HEK293 (cell line): ENCODE measurements at regions not wholly inside any gene's neighbourhood (a gene's known extent, or its start where the extent isn't known, plus 50 kb on each side); places are given as distances from the start of the nearest gene placed in this dataset.

Experiments
- CTCF ChIA-PET: fragments of 350-600 bp; formaldehyde crosslinking; extraction: SDS; loops from one replicate; lab custom pipeline; 2021; ENCODE audit warnings: antibody characterized with exemption; lab: Yijun Ruan, JAX
- POLR2A ChIA-PET: fragments of 300-600 bp; formaldehyde crosslinking; extraction: SDS; loops from one replicate; lab custom pipeline; 2020; ENCODE audit warnings: antibody characterized with exemption, inconsistent platforms; lab: Yijun Ruan, JAX
- H3K27ac ChIP-seq: fragments of 200-500 bp; sonication (Bioruptor generic); 2 replicates; pipeline ENCODE4 v1.5.1; 2014; ENCODE audit warnings: low read depth, low read length, control low read depth, inconsistent platforms; ENCODE audit errors: extremely low read depth
- H3K36me3 ChIP-seq, 2 experiments: fragments of 200-500 bp in 1 of 2; sonication (Bioruptor generic) in 1 of 2; 1 replicate in 1 of 2; 2 replicates in 1 of 2; pipeline ENCODE4 v1.5.1; 2014 to 2017; ENCODE audit warnings: inconsistent platforms in 2 of 2, low read length in 2 of 2; ENCODE audit not compliant: control insufficient read depth in 2 of 2, insufficient read depth in 1 of 2
- H3K4me1 ChIP-seq: fragments of 200-500 bp; sonication (Bioruptor generic); 2 replicates; pipeline ENCODE4 v1.5.1; 2014; ENCODE audit warnings: mild to moderate bottlenecking, low read length, inconsistent platforms; ENCODE audit not compliant: control insufficient read depth, insufficient read depth
- H3K4me3 ChIP-seq: 2 replicates; pipeline ENCODE4 v1.5.1; 2011; ENCODE audit warnings: low read depth, mild to moderate bottlenecking, control low read depth, low read length, moderate library complexity
- H3K9me3 ChIP-seq: fragments of 200-500 bp; sonication (Bioruptor generic); 2 replicates; pipeline ENCODE4 v1.5.1; 2014; ENCODE audit warnings: low read depth, low read length, inconsistent platforms; ENCODE audit not compliant: control insufficient read depth, insufficient read depth
- ATF2 ChIP-seq: fragments of 450-650 bp; formaldehyde crosslinking; IDR thresholded peaks from 2 replicates; pipeline ENCODE4 v1.5.1; 2016; ENCODE audit warnings: missing biosample characterization, missing genetic modification characterization, low read depth
- BCL6B ChIP-seq: fragments of 450-650 bp; formaldehyde crosslinking; IDR thresholded peaks from 2 replicates; pipeline ENCODE4 v1.5.1; 2017; ENCODE audit warnings: missing biosample characterization, missing genetic modification characterization
- KLF1 ChIP-seq: fragments of 450-650 bp; formaldehyde crosslinking; IDR thresholded peaks from 2 replicates; pipeline ENCODE4 v1.5.1; 2016; ENCODE audit warnings: missing biosample characterization, missing genetic modification characterization
- MEIS1 ChIP-seq: sonication (generic); formaldehyde crosslinking; IDR thresholded peaks from 2 replicates; pipeline ENCODE4 v1.8.1; 2022; ENCODE audit warnings: missing genetic modification reagents, mild to moderate bottlenecking, borderline replicate concordance
- RBAK ChIP-seq: fragments of 450-650 bp; formaldehyde crosslinking; IDR thresholded peaks from 2 replicates; pipeline ENCODE4 v1.5.1; 2016; ENCODE audit warnings: missing biosample characterization, missing genetic modification characterization
- SP3 ChIP-seq: fragments of 450-650 bp; formaldehyde crosslinking; IDR thresholded peaks from 2 replicates; pipeline ENCODE4 v1.5.1; 2016; ENCODE audit warnings: missing biosample characterization, missing genetic modification characterization
- WT1 ChIP-seq: fragments of 450-650 bp; formaldehyde crosslinking; IDR thresholded peaks from 2 replicates; pipeline ENCODE4 v1.5.1; 2016; ENCODE audit warnings: missing biosample characterization, missing genetic modification characterization
- ZEB2 ChIP-seq: fragments of 450-650 bp; formaldehyde crosslinking; IDR thresholded peaks from 2 replicates; pipeline ENCODE4 v1.5.1; 2016; ENCODE audit warnings: missing biosample characterization, missing genetic modification characterization
- ZNF10 ChIP-seq: fragments of 450-650 bp; formaldehyde crosslinking; IDR thresholded peaks from 2 replicates; pipeline ENCODE4 v1.5.1; 2017; ENCODE audit warnings: missing biosample characterization, missing genetic modification characterization
- ZNF132 ChIP-seq: fragments of 450-650 bp; formaldehyde crosslinking; IDR thresholded peaks from 2 replicates; pipeline ENCODE4 v1.5.1; 2017; ENCODE audit warnings: missing biosample characterization, missing genetic modification characterization, borderline replicate concordance
- ZNF174 ChIP-seq: fragments of 450-650 bp; formaldehyde crosslinking; IDR thresholded peaks from 2 replicates; pipeline ENCODE4 v1.5.0; 2017; ENCODE audit warnings: missing biosample characterization, mild to moderate bottlenecking, missing genetic modification characterization
- ZNF391 ChIP-seq: fragments of 450-650 bp; formaldehyde crosslinking; IDR thresholded peaks from 2 replicates; pipeline ENCODE4 v1.5.1; 2016; ENCODE audit warnings: low read depth, missing biosample characterization, missing genetic modification characterization, borderline replicate concordance
- ZNF473 ChIP-seq: fragments of 450-650 bp; formaldehyde crosslinking; IDR thresholded peaks from 2 replicates; pipeline ENCODE4 v1.5.1; 2017; ENCODE audit warnings: missing biosample characterization, missing genetic modification characterization
- ZNF610 ChIP-seq: fragments of 450-650 bp; formaldehyde crosslinking; IDR thresholded peaks from 2 replicates; pipeline ENCODE4 v1.5.1; 2016; ENCODE audit warnings: missing biosample characterization, missing genetic modification characterization, borderline replicate concordance
- ZNF624 ChIP-seq: fragments of 450-650 bp; formaldehyde crosslinking; IDR thresholded peaks from 2 replicates; pipeline ENCODE4 v1.5.1; 2017; ENCODE audit warnings: missing biosample characterization, missing genetic modification characterization
- ZNF701 ChIP-seq: fragments of 450-650 bp; formaldehyde crosslinking; IDR thresholded peaks from 2 replicates; pipeline ENCODE4 v1.5.1; 2016; ENCODE audit warnings: missing biosample characterization, missing genetic modification characterization
- TF ChIP-seq, protein P1 (sequence below): fragments of 450-650 bp; formaldehyde crosslinking; IDR thresholded peaks from 2 replicates; pipeline ENCODE4 v1.5.1; 2016; ENCODE audit warnings: missing biosample characterization, missing genetic modification characterization
- TF ChIP-seq, protein P2 (sequence below): fragments of 450-650 bp; formaldehyde crosslinking; IDR thresholded peaks from 2 replicates; pipeline ENCODE4 v1.5.1; 2016; ENCODE audit warnings: missing biosample characterization, missing genetic modification characterization
- TF ChIP-seq, protein P3 (sequence below): fragments of 450-650 bp; formaldehyde crosslinking; IDR thresholded peaks from 2 replicates; pipeline ENCODE4 v1.5.1; 2017; ENCODE audit warnings: missing biosample characterization, missing genetic modification characterization

DNA sequence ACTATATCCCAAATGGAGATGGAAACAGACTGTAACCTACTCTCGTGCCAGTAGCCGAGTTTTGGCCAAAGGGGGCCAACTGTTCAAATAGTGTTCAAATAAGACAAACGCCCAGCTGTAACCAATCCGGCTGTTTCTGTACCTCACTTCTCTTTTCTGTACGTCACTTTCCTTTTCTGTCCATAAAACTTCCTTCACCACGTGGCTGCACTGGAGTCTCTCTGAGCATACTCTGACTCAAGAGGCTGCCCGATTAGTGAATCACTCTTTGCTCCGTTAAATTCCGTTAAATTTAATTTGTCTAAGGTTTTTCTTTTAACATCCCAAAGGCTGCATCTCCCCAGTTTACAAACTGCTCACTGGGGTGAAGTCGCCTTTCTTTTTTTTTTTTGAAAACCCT is 219.2 kb upstream of the P2RY1 start:
- H3K4me3 ChIP-seq = no peak overlapping the region
- H3K9me3 ChIP-seq = no peaks in the 10 kb centered on the region
- H3K36me3 ChIP-seq = no peaks in the 10 kb centered on the region
- no peaks in the 10 kb centered on the region for H3K4me1 ChIP-seq
- ChIA-PET CTCF (no interaction called here), POLR2A (no interaction called here)
- no peak overlapping the region for H3K27ac ChIP-seq
- TF ChIP-seq, protein P1, sequence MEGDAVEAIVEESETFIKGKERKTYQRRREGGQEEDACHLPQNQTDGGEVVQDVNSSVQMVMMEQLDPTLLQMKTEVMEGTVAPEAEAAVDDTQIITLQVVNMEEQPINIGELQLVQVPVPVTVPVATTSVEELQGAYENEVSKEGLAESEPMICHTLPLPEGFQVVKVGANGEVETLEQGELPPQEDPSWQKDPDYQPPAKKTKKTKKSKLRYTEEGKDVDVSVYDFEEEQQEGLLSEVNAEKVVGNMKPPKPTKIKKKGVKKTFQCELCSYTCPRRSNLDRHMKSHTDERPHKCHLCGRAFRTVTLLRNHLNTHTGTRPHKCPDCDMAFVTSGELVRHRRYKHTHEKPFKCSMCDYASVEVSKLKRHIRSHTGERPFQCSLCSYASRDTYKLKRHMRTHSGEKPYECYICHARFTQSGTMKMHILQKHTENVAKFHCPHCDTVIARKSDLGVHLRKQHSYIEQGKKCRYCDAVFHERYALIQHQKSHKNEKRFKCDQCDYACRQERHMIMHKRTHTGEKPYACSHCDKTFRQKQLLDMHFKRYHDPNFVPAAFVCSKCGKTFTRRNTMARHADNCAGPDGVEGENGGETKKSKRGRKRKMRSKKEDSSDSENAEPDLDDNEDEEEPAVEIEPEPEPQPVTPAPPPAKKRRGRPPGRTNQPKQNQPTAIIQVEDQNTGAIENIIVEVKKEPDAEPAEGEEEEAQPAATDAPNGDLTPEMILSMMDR (tag by site-specific recombination) = no peak
- TF ChIP-seq ZNF701 (tag by site-specific recombination) (no peak), SP3 (tag by site-specific recombination) (no peak), BCL6B (tag by site-specific recombination) (no peak)
- TF ChIP-seq, all 188 proteins: peak for 0

GRCh38 chr3:152617609-152618008 is 217.3 kb upstream of the P2RY1 start:
- Histone ChIP-seq H3K36me3 (no peaks in the 10 kb centered on the region), H3K27ac (no peak overlapping the region), H3K9me3 (no peaks in the 10 kb centered on the region), H3K4me3 (no peak overlapping the region), H3K4me1 (no peaks in the 10 kb centered on the region)
- CTCF ChIA-PET = no interaction called here
- POLR2A ChIA-PET = no interaction called here
- TF ChIP-seq ZNF10 (tag by site-specific recombination) (no peak), ZNF473 (tag by site-specific recombination) (no peak), ZNF174 (tag by site-specific recombination) (no peak), ZNF624 (no peak), ATF2 (no peak), KLF1 (tag by site-specific recombination) (no peak), ZNF610 (tag by site-specific recombination) (no peak), ZNF391 (tag by site-specific recombination) (no peak), WT1 (no peak), ZEB2 (tag by site-specific recombination) (no peak), ZNF132 (tag by site-specific recombination) (no peak), MEIS1 (no peak), RBAK (tag by site-specific recombination) (no peak)
- TF ChIP-seq, protein P2, sequence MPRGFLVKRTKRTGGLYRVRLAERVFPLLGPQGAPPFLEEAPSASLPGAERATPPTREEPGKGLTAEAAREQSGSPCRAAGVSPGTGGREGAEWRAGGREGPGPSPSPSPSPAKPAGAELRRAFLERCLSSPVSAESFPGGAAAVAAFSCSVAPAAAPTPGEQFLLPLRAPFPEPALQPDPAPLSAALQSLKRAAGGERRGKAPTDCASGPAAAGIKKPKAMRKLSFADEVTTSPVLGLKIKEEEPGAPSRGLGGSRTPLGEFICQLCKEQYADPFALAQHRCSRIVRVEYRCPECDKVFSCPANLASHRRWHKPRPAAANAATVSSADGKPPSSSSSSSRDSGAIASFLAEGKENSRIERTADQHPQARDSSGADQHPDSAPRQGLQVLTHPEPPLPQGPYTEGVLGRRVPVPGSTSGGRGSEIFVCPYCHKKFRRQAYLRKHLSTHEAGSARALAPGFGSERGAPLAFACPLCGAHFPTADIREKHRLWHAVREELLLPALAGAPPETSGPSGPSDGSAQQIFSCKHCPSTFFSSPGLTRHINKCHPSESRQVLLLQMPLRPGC (tag by site-specific recombination) = no peak
- TF ChIP-seq, protein P3, sequence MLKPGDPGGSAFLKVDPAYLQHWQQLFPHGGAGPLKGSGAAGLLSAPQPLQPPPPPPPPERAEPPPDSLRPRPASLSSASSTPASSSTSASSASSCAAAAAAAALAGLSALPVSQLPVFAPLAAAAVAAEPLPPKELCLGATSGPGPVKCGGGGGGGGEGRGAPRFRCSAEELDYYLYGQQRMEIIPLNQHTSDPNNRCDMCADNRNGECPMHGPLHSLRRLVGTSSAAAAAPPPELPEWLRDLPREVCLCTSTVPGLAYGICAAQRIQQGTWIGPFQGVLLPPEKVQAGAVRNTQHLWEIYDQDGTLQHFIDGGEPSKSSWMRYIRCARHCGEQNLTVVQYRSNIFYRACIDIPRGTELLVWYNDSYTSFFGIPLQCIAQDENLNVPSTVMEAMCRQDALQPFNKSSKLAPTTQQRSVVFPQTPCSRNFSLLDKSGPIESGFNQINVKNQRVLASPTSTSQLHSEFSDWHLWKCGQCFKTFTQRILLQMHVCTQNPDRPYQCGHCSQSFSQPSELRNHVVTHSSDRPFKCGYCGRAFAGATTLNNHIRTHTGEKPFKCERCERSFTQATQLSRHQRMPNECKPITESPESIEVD = no peak
